ENCODE measurements at regions not wholly inside any gene's neighbourhood (a gene's known extent, or its start where the extent isn't known, plus 50 kb on each side); places are given as distances from the start of the nearest gene placed in this dataset.
"Not testable (repeated sequence)": the region's sequence is repeated elsewhere in the genome, so short reads cannot be mapped to it uniquely, and the experiment has no call there.

DNA sequence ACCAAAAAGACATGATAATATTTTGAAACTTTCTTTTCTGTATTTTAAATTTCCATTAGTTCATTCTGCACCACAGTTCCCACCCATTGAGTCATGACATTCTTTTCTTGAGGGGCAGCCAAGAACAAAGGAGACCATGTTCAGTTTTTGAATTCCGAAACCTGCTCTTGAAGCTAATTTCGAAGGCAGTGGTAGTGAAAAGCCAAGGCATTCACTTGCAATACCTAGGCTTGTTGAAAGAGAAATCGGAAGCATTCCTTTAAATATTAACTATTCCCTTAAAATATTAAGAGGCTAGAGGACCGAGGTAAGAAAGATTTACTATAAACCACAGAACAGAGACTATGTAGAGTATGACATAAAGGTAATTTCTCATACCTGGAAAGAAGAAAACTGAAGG, 256.3 kb downstream of the ADGRL2 start:
- peak; percentile 4 for DNase-seq (ENCODE audit: low read depth)
- no peak overlapping the region for H3K4me3 ChIP-seq (ENCODE audit: low read depth, low read length)
- TF ChIP-seq, protein P1, sequence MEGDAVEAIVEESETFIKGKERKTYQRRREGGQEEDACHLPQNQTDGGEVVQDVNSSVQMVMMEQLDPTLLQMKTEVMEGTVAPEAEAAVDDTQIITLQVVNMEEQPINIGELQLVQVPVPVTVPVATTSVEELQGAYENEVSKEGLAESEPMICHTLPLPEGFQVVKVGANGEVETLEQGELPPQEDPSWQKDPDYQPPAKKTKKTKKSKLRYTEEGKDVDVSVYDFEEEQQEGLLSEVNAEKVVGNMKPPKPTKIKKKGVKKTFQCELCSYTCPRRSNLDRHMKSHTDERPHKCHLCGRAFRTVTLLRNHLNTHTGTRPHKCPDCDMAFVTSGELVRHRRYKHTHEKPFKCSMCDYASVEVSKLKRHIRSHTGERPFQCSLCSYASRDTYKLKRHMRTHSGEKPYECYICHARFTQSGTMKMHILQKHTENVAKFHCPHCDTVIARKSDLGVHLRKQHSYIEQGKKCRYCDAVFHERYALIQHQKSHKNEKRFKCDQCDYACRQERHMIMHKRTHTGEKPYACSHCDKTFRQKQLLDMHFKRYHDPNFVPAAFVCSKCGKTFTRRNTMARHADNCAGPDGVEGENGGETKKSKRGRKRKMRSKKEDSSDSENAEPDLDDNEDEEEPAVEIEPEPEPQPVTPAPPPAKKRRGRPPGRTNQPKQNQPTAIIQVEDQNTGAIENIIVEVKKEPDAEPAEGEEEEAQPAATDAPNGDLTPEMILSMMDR (IDR thresholded peaks at IDR 0.05; ENCODE audit: insufficient read depth, low read length): no peak

DNA sequence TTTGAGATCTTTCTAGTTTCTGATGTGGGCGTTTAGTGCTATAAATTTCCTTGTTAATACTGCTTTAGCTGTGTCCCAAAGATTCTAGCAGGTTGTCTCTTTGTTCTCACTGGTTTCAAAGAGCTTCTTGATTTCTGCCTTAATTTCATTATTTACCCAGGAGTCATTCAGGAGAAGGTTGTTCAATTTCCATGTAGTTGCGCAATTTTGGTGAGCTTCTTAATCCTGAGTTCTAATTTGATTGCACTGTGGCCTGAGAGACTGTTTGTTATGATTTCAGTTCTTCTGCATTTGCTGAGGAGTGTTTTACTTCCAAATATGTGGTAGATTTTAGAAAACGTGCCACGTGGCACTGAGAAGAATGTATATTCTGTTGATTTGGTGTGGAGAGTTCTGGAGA, 254.6 kb downstream of the ADGRL2 start:
- not testable (repeated sequence) for DNase-seq (ENCODE audit: low read depth); H3K4me3 ChIP-seq (ENCODE audit: low read depth, low read length)

DNA sequence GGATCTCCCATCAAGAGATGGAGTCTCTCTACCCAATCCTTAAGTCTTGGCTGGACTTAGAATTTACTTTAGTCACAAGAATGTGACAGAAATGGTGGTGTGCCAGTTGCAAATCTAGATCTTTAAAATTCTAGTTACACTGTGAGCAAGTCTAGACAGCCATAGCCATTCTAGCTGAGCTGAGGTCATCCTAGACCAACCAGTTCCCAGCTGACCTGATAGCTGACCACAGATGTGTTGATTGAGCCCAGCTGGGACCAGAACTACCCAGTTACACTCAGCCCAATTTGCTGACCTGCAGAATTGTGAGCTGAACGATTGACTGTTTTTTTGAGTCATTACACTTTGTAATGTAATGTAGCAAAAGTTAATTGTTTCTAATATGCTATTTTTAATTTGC, 251.8 kb downstream of the ADGRL2 start:
- TF ChIP-seq, protein P1 (IDR thresholded peaks at IDR 0.05; ENCODE audit: insufficient read depth, low read length): no peak
- no peak overlapping the region for H3K4me3 ChIP-seq (ENCODE audit: low read depth, low read length)
- DNase-seq (ENCODE audit: low read depth): no peak

DNA sequence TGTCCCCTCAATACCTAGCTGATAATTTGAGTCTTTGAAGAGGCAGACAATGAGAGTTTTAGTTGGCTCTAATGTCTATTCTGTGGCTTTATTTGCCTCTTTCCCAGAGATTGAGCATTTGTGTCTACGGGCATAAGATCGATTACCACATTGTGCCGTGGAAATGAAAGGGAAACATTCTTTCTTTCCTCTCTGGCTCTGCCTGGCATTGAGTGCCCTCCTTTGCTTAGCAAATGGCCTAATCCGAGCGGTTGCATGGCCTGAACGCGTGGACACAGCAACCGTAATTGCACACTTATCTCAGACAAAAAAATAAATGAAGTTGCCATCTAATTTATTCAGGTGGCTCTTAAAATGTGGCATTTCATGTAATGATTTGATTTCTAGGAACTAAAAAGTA, 247.9 kb downstream of the ADGRL2 start:
- DNase-seq (ENCODE audit: low read depth): no peak
- TF ChIP-seq, protein P1 (IDR thresholded peaks at IDR 0.05; ENCODE audit: insufficient read depth, low read length): no peak
- no peak overlapping the region for H3K4me3 ChIP-seq (ENCODE audit: low read depth, low read length)

DNA sequence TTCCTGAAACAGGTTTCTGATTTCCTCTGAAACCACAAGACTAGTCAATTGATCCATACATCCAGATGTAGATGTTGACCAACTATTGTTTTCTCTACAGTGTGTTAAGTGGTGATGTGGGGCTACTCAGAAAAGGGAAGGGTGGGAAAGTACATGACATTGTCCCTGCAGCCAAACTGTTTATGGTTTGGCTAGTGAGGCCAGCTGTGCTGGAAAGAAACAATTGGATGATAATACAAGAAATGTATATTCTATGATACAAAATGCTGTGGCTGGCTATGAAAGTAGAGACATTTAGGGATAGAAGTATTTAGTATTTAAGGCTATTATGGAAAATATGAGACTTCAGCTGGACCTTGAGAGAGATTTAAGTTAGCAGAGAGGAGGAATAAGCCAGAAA, 244.5 kb downstream of the ADGRL2 start:
- no peak overlapping the region for H3K4me3 ChIP-seq (ENCODE audit: low read depth, low read length)
- DNase-seq (ENCODE audit: low read depth): no peak
- TF ChIP-seq, protein P1 (IDR thresholded peaks at IDR 0.05; ENCODE audit: insufficient read depth, low read length): no peak

DNA sequence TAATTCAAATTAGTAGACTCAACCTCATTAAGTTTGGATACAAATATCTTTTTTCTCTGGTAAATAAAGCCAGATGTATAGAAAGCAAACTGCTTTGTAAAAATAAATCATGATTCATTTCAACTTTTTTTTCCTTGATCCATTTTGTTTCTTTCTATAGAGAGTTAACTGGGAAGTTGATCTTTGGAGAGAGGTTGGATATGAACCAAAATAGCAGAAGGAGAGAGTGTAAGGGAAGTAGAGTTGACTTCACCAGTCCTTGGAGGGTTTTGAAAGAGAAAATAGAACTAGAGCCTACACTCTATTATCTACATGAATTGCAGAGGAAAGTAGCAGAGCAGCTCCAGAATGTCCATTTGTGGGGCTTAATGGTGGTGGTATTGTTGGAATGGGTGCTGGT, 243.8 kb downstream of the ADGRL2 start:
- no peak overlapping the region for H3K4me3 ChIP-seq (ENCODE audit: low read depth, low read length)
- TF ChIP-seq, protein P1 (IDR thresholded peaks at IDR 0.05; ENCODE audit: insufficient read depth, low read length): no peak
- DNase-seq (ENCODE audit: low read depth): no peak

DNA sequence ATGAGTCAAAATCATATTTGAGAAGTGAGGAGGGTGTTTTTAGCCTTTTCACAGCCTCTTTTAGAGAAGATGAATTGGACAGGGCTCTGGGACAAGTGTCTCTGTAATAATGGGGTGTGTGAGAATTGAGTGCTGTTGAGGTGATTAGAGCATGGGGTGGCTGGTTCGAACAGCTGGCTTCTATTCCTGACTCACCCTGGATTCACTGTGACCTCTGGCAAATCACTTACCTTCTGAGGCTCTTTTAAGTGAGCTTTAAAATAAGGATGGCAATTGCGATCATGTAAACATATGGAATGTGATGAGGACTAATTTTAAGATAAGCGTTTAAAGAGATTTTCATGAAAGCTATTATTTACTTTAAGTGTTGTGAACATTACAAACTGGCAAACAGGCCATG, 243.4 kb downstream of the ADGRL2 start:
- no peak for DNase-seq (ENCODE audit: low read depth)
- TF ChIP-seq, protein P1 (IDR thresholded peaks at IDR 0.05; ENCODE audit: insufficient read depth, low read length): no peak
- no peak overlapping the region for H3K4me3 ChIP-seq (ENCODE audit: low read depth, low read length)
